NCI-H1694 (cell line): ENCODE measurements at regions not wholly inside any gene's neighbourhood (a gene's known extent, or its start where the extent isn't known, plus 50 kb on each side); places are given as distances from the start of the nearest gene placed in this dataset.

Experiments
- DNase-seq: peaks from one replicate; lab custom pipeline; 2025; lab: John Stamatoyannopoulos, UW

DNA sequence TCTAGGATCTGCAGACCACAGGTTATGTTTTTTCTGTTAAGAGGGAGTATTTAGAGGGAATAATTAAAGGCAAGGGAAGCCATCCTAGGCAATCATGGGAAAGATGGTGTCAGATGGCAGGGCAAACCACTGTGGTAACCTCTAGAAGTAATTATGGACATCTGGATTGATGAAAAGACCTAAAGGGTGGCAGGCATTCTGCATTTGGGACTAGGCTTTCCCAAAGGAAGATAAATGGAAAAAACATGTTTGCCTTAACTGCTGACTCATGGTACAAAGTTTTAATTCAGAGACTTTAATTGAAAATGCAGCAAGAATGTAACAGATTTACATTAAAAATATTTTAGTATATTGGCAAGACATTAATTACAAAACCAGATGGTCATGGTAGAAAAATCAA lies 88.1 kb downstream of the TMEM30B start:
- no peak for DNase-seq

GRCh38 chr14:61191733-61192132 lies 89.4 kb downstream of the TMEM30B start:
- DNase-seq: no peak

DNA sequence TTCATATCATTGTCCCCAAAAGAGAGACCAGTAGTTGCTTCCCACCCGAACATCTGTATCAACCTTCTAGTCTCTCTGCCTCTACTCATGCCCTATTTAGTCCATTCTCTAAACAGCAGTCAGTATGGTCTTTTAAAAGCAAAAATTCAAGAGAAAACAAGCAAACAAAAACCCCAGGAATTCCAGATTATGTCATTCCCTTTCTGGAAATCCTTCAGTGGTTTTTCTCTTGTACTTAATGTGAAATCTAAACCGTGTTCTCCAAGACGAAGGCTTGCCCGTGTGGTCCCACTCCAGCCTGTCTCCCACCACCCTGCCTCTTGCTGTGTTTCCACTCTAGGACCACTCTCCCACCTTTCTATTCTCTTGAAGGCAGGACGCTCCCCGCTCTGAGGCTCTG lies 90.8 kb downstream of the TMEM30B start:
- no peak for DNase-seq

DNA sequence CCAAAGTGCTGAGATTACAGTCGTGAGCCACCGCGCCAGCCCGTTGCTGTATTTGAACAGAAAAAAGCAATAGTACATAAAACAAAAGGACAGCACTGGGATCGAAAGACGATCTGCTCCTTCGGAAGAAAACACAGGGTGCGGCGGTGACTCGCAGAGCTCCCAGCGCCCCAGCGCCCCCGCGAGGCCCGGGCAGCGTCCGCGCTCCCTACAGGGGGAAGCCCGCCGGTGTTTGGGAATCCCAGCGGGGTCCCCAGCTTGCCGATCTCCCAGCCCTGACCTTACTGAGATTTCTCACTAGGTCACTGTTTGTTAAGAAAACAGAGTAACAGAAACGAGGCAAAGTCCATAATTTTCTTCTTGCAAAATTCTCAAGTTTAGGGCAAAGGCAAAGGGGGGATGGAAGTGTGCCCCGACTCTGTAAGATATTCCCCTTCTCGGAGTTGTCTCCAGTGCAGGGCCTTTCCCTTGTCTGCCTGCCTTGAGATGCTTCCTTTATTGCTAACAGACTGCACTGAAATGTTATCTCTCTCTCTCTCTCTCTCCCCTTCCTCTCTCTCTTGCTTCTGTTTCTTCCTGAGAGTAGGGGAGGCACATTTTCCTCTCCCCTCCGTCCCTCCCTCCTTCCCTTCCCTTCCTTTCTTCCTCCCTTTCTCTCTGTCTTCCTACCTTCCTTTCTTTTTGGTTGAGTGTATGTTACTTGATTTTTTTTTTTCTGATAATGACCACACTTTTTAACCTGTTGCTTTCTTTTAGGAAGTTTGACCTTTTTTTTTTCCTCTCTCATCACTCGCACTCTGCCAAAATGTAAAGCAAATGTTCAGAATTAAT lies 91.9 kb downstream of the TMEM30B start:
- no peak for DNase-seq

DNA sequence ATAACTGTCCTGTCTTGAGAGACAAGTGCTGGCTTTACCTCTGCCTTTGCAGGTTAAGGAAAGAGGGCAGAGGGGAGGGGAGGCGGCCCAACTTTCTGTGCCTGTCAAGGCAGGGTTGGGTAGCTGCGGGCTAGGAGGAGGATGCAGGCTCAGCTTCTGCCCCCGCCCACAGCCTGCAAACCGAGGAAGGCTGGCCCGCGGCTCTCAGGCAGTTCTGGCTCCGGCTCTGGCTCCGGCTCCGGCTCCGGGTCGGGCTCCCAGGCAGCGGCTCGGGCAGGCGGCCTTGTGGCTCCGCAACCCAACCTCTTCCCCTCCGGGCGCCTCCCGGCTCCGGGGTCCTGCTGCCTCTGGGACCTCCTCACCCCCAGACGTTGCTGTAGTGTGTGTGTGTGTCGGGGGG lies 92.9 kb downstream of the TMEM30B start:
- DNase-seq: no peak

DNA sequence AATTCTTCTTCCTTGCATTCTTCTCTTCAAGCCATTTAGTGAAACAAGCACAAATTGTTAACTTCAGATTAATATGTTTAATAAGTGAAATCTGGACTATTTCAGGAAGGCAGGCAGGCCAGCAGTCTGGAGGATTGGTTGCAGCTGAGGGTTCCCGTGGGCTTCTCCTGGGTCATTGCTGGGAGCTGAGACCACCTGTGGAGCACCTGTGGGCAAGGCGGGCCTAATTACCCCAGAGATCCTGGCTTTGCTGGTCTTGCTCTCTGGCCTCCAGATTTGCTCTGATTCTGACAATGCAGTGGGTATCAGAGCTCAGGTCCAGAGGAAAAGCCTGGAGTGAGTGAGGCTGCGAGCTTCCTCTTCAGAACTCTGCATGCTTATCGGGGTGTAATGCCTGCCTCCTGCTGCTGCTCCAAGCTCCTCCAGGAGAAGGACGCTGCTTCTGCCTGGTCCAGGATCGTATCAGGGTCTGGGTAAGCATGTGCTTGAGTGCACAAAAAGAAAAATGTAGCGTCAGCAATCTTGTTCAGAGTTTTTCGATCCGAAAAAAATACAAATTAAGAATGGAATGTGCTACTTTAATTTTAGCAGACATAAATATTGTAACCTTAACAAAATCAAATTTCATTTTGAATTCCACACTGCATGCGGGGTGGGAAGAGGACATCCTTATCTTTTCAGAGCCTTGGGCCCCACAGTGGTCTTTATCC lies 93.8 kb downstream of the TMEM30B start:
- no peak for DNase-seq

GRCh38 chr14:61186341-61187195 lies 94.6 kb downstream of the TMEM30B start:
- DNase-seq: no peak

DNA sequence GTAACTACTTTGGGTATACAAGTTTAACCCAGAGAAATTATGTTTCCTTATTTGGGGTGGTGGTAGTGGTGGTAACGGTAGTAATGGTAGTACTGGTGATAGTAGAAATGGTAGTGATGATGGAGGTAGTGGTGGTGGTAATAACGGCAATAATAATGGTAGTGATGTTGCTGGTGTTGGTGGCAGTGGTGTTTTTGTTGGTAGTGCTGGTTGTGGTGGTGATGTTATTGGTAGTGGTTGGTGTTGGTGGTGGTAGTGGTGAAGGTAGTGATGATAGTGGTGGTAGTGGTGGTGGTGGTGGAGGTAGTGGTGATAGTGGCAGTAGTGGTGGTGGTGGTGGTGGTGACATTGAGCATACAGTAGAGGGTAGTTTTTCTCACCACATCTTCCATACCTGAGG lies 95.6 kb downstream of the TMEM30B start:
- no peak for DNase-seq

- no peak for DNase-seq
Measured at GRCh38 chr14:61184112-61184511, 97.0 kb downstream of the TMEM30B start.

DNA sequence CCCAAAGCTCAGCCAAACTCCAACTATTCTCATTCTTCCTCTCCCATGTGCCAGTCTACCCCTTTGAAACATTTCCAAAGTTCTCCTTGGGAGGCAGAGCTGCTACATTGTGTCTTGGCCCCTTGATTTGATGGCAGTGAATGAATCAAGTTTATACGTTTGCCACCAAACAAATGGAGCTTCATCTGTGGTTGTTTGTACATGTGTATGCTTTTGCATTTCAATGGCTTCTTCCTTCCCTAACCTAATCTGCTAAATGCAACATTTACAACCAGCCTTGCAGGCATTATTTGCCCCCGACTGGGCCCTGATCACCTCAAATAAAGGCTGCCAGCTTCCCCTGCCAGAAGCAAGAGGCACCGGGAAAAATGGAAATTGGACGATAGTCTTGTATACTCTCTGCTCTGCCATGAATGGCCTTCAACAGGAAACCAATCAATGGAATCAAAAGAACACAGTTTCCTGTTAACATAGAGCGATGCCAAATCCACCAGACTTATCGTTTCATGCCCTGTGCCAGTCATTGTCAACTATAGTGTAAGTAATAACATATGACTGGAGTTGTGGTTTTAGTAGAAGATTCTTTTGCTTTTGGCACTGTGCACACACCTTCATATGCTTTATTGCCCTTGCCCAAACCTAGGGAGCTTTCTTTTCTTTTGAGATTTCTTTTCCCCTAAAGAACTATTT lies 97.8 kb downstream of the TMEM30B start:
- DNase-seq: no peak

- DNase-seq: no peak
Measured at GRCh38 chr14:61179796-61180398, 101.2 kb downstream of the TMEM30B start.

DNA sequence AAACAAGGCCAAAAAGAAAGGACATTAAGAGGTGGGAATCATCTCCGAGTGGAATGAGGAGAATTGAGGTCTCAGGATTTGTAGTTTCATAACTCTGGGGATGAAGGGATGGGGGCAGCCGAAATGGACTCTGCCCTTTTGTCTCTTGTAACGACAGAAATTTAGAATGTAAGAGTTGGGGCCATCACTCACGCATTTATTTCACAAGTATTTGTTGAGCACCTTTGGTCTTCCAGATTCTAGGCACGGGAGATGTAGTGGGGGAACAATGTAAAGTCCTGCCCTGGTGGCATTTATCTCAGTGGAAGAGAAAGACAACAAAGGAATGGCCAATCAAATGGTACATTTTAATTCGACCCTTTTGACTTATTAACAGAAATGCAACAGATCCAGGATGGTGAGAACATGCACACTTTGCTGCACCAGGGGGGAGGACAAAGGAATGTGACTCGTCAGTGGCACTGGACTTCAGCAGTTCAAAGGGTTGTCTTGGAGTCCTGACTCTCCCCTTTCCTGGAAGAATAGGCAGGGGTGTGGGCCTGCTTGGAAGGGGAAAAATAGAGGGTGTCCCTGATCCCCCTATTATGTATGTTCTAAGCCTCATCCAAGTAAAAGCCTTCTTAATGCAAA lies 102.0 kb downstream of the TMEM30B start:
- no peak for DNase-seq

DNA sequence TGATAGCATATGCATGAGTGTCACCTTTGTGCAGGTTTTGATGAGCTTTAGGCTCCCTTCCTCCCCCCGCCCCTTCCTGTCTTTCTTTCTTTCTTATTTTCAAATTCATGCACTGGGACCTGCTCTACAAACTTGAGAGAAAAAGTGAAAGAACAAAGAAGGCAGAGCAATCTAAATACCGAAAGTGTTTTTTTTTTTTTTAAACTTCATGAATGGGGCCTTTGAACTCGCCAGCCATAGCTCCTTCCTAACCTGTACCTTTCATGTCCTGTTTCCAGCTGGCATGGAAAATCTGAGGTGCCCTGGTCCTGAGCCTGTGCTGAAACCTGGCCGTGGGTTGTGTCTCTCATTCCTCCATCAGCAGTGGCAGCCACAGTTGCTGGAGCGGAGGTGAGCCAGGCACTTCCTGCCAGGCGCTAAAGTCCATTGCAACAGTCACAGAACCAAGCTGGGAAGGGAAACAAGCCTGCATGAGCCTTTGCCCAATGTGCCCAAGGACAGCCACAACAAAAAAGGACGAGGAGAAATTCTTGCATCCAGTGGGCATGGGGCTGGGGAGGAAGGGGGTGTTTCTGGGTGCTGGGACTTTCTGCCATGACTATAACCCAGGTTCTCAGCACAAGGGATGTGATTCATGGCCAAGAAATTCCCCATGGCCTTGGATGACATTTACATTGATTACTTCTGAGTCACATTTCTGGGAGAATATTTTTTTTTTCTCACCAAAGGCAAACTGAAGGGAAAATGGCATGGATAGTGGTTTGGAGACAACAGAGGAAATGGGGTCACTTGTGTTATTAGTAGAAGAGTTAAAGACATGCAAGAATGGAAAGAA lies 102.7 kb downstream of the TMEM30B start:
- DNase-seq: no peak

- DNase-seq: no peak
Measured at GRCh38 chr14:61177279-61178225, 103.6 kb downstream of the TMEM30B start.

DNA sequence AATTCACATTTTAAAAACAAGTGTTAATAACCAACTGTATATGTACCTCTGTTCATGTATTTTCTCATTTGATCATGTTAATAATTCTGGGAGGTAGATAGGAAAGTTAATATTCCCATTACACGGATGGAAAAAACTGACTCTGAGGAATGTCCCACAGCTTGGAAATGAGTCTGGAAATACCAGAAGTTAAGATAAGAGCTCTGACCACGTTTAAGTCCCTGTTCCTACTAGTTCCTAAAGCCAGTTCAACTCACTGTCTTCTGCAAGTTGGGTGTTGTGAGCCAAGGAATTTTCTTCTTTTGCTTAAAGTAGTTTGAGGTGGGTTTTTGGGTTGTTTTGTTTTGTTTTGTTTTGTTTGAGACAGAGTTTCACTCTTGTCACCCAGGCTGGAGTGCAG lies 104.5 kb downstream of the TMEM30B start:
- DNase-seq: no peak

DNA sequence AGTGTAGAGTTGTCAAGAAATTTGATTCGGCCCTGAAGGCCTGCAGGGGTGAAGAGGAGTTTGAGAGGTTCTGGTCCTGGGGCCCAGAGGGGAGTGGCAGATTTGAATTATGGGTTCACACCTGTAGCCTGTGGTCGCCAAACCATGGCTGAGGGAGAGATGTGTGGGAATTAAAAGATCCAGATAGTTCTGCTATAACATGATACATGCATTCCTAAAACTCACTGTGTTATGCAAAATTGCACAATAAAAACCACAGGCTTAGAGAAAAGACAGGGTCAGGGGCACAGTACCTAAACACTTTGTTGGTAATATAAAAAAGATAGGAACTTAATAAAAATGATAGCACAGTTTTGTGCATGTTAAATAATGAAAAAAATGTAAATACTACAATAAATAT lies 106.2 kb downstream of the TMEM30B start:
- no peak for DNase-seq

DNA sequence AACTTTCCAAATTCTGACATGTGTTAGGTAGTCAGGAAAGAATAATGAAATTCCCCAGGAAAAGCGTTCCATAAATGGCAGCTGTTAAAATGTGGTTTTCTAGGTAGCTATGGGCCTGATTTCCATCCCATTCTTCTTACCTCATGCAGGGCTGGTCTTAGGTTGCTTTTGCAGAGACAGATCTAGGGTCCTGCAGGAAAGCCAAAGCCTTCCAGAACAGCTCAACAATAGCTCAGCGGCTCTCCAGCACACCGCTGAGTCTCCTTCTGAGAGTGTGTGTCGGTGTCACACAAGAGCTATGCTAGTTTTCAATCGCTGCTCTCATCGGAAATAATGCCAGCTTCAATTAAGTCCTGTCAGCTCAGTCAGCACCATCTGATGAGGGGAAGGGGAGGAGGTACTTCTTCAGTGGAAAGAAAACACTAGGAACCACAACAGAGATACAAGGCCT lies 106.7 kb downstream of the TMEM30B start:
- DNase-seq: no peak

GRCh38 chr14:61171727-61172126 lies 109.4 kb downstream of the TMEM30B start:
- DNase-seq: no peak

GRCh38 chr14:61168141-61168540 lies 113.0 kb downstream of the TMEM30B start:
- no peak for DNase-seq
